ENCODE measurements at regions not wholly inside any gene's neighbourhood (a gene's known extent, or its start where the extent isn't known, plus 50 kb on each side); places are given as distances from the start of the nearest gene placed in this dataset.
A peak's percentile ranks its signal among the peaks of the same experiment; 100 is the strongest.

DNA sequence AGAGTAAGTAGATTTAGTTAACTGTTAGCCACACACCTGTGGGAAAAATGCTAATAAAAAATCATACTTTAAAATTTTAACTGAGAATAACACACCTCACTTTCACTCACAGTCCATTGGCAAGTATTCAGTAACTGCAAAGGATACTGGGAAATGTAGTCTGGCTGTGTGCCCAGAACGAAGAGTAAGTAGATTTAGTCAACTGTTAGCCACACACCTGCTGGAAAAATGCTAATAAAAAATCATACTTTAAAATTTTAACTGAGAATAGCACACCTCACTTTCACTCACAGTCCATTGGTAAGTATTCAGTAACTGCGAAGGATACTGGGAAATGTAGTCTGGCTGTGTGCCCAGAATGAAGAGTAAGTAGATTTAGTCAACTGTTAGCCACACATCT is 178.4 kb upstream of the NWD2 start:
- peak in 1 of 2 experiments; percentile 18 for DNase-seq
- TF ChIP-seq GATA1 (IDR thresholded peaks at IDR 0.05; ENCODE audit: low read depth, low read length) (no peak), POLR2A (IDR thresholded peaks at IDR 0.05; ENCODE audit: low read length) (no peak)

- no peak for DNase-seq
- TF ChIP-seq GATA1 (IDR thresholded peaks at IDR 0.05; ENCODE audit: low read depth, low read length) (no peak), POLR2A (IDR thresholded peaks at IDR 0.05; ENCODE audit: low read length) (no peak)
Measured at GRCh38 chr4:37068580-37068979, 176.0 kb upstream of the NWD2 start.

GRCh38 chr4:37070041-37070440 is 174.5 kb upstream of the NWD2 start:
- DNase-seq: no peak
- TF ChIP-seq GATA1 (IDR thresholded peaks at IDR 0.05; ENCODE audit: low read depth, low read length) (no peak), POLR2A (IDR thresholded peaks at IDR 0.05; ENCODE audit: low read length) (no peak)

- no peak for DNase-seq
- TF ChIP-seq POLR2A (IDR thresholded peaks at IDR 0.05; ENCODE audit: low read length): no peak
- no peak for TF ChIP-seq GATA1 (IDR thresholded peaks at IDR 0.05; ENCODE audit: low read depth, low read length)
Measured at GRCh38 chr4:37071576-37071975, 173.0 kb upstream of the NWD2 start.

DNA sequence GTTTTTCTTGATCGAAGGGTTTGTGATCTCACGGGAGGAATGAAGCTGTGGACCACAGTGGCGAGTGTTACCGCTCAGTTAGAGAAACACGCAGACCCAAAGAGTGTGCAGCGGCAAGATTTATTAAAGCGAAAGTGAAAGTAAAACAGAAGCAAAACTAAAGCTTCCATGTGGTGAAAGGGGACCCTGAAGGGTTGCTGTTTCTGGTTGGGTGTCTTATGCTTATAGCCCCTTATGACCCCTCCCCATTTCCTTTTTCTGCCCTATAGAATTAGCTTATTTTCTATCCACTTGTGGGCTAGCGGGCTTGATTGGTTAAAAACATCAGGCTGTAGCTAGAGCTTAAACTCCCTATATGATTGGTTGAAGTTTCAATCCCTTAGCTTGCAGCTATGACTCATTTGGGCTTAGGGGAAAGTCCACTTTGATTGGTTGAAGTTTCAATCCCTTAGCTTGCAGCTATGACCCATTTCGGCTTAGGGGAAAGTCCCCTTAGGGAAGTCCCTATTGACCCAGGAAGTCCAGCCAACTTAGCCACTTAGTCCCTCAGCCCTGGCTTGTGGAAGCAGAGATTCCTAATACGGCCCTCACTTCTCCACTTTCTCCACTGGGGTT is 171.2 kb upstream of the NWD2 start:
- no peak for DNase-seq
- TF ChIP-seq GATA1 (IDR thresholded peaks at IDR 0.05; ENCODE audit: low read depth, low read length) (no peak), POLR2A (IDR thresholded peaks at IDR 0.05; ENCODE audit: low read length) (no peak)

- no peak for TF ChIP-seq POLR2A (IDR thresholded peaks at IDR 0.05; ENCODE audit: low read length)
- TF ChIP-seq GATA1 (IDR thresholded peaks at IDR 0.05; ENCODE audit: low read depth, low read length): no peak
- no peak for DNase-seq
Measured at GRCh38 chr4:37082912-37083311, 161.6 kb upstream of the NWD2 start.

DNA sequence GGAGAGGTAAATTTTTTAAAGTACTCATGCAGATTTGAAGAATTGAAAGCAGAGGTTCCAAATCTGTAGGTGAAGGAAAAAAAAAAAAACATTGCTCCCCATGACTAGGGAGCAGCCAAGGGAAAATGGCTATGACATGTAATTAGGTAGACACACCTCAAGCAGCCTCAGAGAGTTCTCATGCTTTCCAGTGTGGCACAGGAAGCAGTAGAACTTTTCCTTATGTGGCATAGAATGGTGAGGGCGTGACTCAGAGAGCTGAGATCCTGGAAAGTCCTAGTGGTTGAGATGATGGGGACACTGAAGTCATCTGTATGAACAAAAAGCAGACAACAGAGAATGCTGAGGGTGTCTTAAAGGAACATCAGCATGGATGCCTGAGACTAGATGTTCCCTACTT is 148.6 kb upstream of the NWD2 start:
- TF ChIP-seq GATA1 (IDR thresholded peaks at IDR 0.05; ENCODE audit: low read depth, low read length) (no peak), POLR2A (IDR thresholded peaks at IDR 0.05; ENCODE audit: low read length) (no peak)
- DNase-seq: no peak

- TF ChIP-seq GATA1 (IDR thresholded peaks at IDR 0.05; ENCODE audit: low read depth, low read length) (no peak), POLR2A (IDR thresholded peaks at IDR 0.05; ENCODE audit: low read length) (no peak)
- no peak for DNase-seq
Measured at GRCh38 chr4:37101182-37101581, 143.4 kb upstream of the NWD2 start.

GRCh38 chr4:37101686-37102085 is 142.9 kb upstream of the NWD2 start:
- no peak for DNase-seq

DNA sequence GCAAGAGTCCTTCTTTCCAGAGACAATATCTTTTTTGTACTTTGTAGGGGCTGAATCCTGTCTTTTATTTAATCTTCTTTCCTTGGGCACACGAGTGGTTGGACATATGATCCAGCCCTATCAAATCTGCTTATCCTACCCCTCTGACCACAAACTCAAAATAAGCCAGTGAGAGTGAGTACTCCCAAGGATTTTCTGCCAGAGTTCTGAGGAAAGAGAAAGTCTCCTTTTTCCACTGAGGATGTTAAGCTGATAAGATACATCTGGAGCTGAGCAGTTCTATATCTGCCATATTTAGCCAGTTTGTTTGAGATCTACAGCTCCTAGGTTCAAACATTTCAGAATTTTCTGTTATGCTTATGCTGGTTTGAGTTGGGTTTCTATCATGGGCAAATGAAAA is 134.8 kb upstream of the NWD2 start:
- TF ChIP-seq GATA1 (IDR thresholded peaks at IDR 0.05; ENCODE audit: low read depth, low read length): no peak
- no peak for TF ChIP-seq POLR2A (IDR thresholded peaks at IDR 0.05; ENCODE audit: low read length)
- DNase-seq: no peak

More at GRCh38 chr4:37101686-37102085, 142.9 kb upstream of the NWD2 start:
- TF ChIP-seq POLR2A (IDR thresholded peaks at IDR 0.05; ENCODE audit: low read length): no peak
- no peak for TF ChIP-seq GATA1 (IDR thresholded peaks at IDR 0.05; ENCODE audit: low read depth, low read length)

GRCh38 chr4:37124800-37125199 is 119.7 kb upstream of the NWD2 start:
- no peak for DNase-seq

DNA sequence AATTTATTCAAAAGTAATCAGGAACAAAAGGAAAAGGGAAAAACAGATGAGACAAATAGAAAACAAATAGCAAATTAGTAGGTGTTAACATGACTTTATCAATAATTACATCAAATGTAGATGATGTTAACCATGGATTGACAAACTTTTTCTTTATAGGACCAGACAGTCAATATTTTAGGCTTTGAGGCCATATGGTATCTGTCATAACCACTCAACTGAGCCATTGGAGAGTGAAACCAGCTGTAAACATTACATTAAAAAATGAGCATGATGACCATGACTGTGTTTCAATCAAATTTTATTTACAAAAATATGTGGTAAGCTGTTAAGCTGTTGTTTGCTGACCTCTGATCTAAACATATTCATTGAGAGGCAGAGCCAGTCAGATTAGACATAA is 118.5 kb upstream of the NWD2 start:
- no peak for TF ChIP-seq GATA1 (IDR thresholded peaks at IDR 0.05; ENCODE audit: low read depth, low read length)
- TF ChIP-seq POLR2A (IDR thresholded peaks at IDR 0.05; ENCODE audit: low read length): no peak
- DNase-seq: no peak

More at GRCh38 chr4:37124800-37125199, 119.7 kb upstream of the NWD2 start:
- TF ChIP-seq POLR2A (IDR thresholded peaks at IDR 0.05; ENCODE audit: low read length) (no peak), GATA1 (IDR thresholded peaks at IDR 0.05; ENCODE audit: low read depth, low read length) (no peak)

DNA sequence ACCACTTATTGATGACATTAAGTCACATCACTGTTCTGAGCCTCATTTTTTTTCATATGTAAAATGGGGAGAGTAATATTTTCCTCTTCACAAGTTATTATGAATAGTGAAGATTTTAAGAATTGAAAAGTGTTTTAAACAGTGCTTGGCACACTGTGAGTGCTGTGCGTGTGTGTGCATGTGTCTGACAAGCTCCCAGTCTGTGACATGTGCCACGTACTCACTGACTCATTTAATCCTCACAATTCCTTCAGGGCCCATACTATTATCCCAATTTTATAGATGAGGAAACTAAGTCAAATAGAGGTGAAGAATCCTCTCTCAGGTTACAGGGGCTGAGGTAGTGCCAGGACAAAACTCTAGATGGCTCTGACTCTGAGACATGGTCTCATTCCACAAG is 114.1 kb upstream of the NWD2 start:
- TF ChIP-seq POLR2A (IDR thresholded peaks at IDR 0.05; ENCODE audit: low read length) (no peak), GATA1 (IDR thresholded peaks at IDR 0.05; ENCODE audit: low read depth, low read length) (no peak)
- no peak for DNase-seq

DNA sequence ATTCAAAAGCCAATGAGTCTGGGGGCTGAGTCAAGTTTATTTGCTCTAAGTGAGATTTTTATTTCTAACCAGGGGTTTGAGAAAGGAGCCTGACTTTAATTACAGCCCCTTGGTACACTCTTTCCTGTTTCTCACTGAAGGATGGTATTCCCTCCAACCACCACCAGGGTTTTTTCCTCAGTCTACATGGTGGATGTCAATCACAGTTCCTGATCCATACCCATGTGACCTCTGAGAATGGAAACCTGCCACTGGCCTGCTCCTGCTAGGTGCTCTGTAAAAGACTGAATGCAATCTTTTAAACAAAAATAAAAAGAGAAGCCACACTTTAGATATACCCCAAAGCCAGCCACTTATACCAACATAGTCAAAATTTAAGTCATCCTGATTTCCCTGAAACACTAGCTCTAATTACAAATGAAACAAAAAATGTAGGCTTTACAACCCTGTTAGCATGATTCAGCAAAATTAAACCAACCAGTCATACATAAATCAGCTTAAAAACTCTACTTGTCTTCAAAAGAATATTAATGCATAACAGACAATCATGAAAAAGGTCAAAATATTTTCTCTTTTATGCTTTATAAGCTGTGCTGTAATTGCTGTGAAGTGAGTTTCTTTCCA is 112.1 kb upstream of the NWD2 start:
- no peak for TF ChIP-seq GATA1 (IDR thresholded peaks at IDR 0.05; ENCODE audit: low read depth, low read length)
- TF ChIP-seq POLR2A (IDR thresholded peaks at IDR 0.05; ENCODE audit: low read length): no peak
- no peak for DNase-seq

GRCh38 chr4:37132975-37133360 is 111.6 kb upstream of the NWD2 start:
- DNase-seq: no peak
- no peak for TF ChIP-seq POLR2A (IDR thresholded peaks at IDR 0.05; ENCODE audit: low read length)
